GM19452 (cell line): ENCODE measurements at regions not wholly inside any gene's neighbourhood (a gene's known extent, or its start where the extent isn't known, plus 50 kb on each side); places are given as distances from the start of the nearest gene placed in this dataset.

Experiments used
- ATAC-seq: cut with Tn5 transposase; IDR thresholded peaks from one replicate; pipeline ENCODE4 v1.9.1; 2021; ENCODE audit not compliant: unreplicated experiment

DNA sequence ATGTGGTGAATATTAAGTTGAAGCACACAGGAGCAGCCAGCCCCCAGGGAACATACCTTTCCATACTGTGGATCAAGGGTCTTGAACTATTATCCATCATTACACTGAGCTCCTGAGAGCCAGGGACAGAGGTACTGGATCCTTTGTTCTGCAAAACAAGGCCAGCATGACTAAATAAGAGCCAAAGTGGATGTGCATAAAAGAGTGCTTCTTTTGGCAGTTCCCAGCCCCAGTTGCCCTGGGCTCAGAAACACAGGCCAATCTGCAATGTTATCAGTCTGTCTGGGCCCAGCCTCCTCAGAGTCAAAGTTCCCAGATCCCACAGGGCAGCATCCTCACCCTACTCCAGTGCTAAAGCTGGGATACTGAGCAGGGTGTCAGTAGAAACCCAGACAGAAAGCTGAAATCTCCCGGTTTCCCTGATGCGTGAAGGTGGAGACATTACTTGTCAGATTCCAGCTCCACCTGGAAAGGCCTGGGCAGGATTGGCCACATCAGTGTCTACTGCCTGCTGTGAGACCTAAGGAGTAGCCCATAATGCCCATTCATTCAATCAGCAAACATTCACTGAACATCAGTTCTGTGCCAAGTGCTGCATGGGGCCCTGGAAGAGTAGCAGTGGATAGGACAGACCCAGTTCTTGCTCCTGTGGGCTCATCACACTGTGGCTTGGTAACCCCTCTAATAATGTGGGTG, 342.7 kb downstream of the CXCL12 start:
- no peak for ATAC-seq

DNA sequence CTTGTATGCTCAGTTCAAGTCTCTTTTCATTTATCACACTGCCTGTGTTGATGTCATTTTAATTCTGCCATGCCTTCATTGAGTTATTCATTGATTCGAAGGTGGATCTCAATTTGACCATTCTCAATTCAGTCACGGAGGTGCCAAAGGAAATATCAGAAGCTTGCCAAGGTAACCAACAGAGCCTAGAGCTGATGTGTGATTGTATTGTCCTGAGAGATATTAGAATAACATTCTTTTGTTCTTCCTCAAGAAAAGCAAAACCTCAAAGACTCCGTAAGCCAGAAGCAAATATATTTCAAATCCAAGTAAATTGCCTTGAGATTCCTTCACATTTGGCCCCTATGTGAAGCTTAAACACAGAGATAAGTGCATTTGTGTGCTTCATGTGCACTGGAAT, 345.3 kb downstream of the CXCL12 start:
- ATAC-seq: no peak

DNA sequence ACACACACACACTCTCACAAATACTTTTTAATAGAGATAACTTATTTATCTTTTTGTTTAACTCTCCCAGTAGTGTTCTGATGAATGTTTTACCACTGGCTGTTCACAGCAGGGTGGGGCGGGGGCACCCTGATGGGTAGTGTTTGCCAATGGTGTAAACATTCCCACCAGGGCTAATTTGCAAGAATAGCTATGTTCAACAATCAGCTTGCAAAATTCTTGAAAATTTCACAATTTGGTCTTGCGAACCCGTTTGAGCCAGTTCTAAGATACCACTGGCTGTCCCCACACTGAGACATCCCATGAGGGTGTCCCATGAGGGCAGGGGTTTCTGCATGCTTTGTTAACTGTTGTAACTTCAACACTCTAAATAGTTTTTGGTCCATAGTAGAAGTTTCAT, 348.5 kb downstream of the CXCL12 start:
- ATAC-seq: no peak

DNA sequence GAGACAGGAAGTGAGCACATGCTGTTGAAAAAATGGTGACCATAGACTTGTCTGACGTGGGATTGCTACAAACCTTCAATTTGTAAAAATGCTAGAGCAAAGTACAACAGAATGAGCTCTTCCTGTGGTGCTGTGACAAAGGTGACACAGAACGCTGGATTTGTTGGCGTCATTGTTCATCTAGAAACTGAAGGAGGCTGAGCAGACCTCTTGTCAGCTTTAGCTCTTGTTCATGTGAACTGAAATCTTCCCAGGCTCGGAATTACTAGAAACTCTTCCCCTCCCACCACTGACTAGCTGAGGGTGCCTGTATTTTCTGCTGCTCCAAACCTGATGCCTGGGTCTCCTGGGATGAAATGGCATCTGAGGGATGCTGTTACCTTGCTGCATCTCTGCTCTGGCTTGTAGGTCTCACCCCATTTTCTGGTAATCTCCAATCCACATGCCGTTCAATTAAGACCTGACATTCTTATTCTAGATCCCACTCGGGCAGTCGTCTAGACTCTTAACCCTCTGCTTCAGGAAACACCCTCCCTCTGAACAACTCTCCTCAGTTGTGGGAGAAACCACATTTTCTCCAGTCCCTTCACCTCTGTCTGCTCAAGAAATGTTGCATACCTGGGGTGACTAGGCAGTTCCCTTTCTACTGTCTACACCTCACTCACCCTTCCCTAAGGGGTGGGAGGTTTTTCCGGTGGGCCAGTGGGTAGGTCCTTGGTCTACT, 349.3 kb downstream of the CXCL12 start:
- no peak for ATAC-seq

DNA sequence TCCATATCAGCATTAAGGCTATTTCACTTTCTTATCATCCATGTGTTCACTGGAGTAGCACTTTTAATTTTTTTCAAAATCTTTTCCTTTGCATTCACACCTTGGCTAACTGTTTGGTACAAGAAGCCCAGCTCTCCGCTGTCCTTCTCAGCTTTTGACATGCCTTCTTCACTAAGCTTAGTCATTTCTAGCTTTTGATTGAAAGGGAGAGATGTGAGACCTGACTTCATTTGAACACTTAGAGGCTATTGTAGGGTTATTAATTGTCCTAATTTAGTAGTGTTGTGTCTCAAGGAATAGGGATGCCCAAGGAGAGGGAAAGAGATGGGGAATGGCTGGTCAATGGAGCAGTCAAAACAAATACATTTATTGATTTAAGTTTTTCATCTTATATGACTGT, 350.0 kb downstream of the CXCL12 start:
- no peak for ATAC-seq

DNA sequence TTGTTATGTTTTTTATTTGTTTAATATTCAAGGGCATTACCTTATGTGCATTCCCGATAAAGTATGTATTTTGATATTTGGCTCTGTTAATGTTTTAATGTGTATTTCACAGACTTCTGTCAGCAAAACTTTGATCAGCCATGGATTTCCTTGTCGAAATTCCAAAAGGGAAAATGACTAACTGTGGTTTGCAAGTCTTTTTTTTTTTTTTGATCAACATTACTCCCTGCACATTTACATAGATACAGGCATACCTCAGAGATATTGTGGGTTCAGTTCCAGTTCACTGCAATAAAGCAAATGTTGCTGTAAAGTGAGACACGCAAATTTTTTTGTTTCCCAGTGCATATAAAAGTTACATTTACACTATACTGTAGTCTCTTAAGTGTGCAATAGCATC, 351.9 kb downstream of the CXCL12 start:
- ATAC-seq: no peak

DNA sequence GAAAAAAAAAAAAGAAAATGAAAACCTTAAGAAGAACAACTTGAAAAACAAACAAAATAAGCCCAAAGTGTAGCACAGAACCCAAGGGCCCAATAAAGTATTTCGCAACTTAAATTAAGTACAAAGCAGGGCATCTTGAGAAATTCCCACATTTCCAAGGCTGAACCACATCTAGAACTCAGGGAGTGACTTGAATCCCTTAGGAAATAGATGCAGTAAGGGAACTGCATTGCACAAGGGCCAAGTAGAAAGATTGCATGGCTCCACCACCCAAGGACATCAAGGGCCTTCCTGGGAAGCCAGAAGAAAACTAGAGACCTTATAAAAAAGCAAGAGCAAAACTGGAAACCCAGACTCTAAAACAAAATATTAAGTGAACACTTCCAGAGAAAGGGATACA, 352.7 kb downstream of the CXCL12 start:
- ATAC-seq: no peak

DNA sequence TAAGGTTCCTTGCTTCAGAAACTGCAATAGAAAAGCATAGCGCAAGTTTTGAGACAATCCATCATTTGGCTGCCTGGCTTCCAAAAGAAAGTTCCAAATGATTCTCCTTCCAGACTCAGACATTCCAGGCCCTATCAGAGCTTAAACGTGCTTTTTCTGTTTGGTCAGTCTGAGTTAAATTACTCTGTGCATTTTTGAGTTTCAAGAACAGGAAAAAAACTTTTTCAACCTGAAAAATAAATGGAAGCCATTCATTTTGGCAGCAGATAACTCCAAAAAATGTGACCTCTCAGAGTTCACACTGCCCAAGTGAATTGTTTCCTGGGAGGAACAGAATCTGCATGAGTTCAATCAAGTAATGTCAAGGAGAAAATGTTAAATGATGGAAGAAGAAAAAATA, 354.2 kb downstream of the CXCL12 start:
- no peak for ATAC-seq

DNA sequence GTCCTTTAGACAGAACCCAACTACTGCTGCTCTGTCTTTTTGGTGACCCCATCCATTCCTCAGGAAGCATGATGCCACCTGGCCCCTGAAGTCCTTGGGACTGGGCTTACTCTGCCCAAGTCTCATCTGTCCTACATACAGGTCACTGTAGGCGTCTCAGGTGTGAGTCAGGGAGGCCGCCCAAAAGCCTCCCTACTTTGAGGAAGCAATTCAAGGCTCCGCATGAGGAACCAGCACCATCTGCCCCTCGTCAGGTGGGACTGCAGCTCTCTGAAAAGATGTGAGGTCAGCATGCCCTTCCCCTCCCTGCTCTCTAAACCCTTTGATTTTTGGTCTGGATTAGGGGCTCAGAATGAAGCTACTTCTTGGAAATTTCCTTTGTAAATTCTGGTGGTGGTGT, 354.8 kb downstream of the CXCL12 start:
- peak; percentile 79 for ATAC-seq

DNA sequence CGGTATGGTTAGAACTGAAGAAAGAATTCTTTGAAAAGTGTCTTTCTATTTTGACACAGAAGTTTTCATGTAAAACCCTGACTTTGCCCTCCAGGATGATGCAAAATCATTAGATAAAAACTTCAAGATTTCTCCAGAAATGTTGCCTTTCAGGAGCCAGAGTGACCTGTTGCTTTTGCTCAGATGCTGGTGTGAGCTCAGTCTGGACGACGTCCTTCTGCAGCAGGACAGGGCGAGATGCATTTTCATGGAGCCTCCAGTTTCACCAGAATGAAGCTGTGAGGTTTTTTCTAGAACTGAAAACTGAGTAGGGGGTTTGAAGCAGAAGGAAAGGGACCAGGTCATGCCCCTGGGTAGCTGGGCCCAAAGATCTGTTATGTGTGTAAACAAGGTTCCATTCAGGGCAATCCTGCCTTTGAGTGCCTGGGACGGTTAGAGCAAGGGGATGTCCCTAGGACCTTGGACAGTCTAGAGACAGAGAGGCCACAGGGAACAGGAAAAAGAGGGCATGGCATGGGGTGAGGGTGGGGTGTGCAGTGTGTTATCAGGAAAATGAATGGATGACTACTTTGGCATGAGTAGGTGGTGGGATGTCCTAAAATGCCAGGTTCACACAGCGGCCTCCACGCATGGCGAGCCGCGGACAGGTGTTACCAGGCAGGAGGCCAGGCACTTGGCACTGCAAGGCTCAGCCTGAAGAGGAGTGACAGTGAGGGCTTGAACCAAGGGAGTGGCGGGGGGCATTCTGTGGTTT, 356.3 kb downstream of the CXCL12 start:
- ATAC-seq: no peak

DNA sequence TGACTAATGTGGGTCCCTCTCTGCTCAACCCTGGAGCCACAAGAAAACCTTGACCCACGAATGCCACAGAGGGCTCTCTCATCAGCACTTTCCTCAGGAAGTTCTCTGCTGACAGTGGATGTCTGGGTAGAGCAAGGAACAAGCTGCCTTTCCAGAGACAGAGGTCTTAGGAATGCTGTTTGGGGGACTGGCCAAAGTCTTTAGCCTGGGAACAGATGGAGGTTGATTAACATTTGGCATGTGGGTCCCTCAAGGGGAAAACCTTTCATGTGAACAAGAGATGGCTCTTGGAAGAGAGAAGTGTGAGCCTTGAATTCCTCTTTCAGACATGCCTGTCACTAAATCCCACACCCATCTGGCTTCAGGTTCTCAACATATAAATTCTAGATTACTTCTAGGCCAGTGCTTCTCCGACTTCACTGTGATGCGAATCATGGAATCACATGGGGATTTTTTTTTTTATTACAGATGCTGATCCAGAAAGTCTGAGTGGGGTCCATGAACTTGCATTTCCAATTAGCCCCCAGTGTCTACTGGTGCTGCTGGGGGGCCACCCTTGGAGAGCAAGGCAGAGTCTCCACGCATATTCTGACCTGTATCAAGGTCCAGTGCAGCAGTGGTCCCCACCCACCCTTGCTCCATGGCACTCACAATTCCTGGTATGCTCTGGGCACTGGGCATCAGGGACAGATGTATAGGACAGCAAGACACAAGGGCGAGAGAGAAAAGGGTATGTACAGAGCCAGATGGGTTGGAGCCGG, 360.4 kb downstream of the CXCL12 start:
- no peak for ATAC-seq

DNA sequence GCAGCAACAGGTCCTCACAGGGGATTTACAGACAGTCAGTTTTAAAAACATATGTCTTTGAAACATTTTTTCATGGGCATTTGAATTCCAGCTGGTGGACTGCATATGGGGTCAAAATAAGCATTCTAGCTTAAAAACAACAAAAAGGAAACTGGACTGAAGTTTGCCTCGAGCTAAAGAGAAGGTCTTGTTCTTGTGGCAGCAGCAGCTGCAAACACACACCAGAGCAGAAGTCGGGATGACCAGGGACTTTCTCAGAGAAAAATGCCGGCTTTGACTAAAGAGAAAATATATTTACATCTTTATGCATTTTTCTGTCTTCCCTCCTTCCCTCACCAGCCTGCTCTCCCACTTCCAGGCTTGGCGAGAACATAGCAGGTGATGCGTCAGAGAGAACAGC, 361.4 kb downstream of the CXCL12 start:
- no peak for ATAC-seq

DNA sequence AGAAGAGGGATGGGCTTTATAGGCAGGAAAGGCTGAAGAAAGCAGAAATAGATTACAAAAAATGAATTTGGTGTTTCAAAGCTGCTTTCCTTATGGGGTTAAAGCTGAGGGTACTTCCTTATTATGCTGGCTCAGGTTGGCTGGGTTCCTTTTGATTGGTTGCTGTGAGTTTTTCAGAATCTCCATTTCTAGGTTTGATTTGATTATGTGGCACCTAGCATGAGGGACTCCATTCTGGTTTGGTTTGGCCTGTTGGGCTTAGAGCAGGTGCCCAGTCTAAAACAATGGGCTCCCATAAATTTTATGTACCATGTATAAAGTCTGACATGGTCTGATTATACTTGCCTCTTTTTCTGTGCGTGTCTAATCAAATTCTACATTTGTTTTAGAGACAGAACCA, 362.7 kb downstream of the CXCL12 start:
- ATAC-seq: no peak

DNA sequence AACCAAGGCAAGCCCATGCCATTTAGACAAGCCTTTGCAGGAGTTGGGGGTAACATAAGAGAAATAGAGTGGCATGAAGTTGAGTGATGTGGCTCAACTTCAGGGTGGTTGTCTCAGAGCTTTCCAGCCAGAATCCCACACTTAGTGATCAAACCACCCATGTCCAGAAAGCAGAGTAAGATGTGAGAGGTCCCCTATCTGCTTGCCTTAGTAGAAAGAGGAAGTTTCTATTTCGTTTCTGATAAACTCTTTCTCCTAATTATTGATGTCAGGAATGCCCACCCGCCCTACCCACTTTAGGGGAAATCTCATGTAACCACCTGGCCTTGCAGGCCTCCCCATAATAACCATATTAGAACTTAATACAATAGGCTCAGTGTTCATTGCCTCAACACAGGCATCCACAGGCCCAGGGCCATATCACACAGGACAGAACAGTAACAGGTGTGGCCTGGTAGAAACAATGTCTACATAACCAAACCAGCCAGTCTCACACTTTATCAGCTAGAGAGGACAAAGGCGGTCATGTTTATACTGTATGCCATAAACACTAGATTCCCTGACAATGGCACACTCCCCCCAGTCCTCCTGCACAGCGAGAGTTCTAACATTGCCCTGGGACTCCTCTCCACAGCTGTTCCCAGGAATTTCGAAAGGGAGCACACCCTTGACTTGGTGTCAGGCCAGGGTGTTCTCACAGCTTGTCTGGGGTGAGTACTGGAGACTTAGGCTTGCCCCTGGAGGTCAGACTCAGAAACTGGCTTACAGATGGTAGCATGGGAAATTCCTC, 364.4 kb downstream of the CXCL12 start:
- ATAC-seq: no peak

DNA sequence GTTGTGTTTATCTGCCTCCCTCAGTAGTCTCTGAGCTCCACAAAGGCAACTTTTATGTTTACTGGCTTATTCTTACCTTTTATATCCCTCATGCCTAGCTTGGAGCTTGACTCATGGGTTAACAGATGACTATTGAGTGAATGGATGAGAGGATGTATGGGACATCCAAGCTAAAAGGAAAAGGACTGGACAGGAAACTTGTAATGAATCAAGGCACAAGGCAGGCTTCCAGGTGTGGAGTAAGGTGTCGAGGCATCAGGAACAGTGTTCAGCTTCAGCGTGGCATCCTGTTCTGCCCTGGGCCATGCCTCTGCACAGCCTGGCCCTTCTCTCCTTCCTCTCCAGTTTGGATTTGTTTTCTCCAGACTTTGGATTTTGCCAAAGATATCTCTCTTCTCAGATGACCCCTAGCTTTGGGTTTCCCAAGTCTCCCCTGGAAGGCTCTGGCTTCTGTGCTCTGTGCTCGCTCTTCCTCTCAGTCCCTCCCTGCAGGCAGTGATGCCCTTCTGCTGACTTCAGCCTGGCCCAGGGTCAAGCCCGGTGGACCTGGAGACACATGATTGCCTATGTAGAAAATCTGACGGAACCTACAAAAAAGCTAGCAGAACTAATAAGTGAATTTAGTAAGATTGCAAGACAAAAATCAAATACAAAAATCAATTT, 367.3 kb downstream of the CXCL12 start:
- ATAC-seq: no peak

DNA sequence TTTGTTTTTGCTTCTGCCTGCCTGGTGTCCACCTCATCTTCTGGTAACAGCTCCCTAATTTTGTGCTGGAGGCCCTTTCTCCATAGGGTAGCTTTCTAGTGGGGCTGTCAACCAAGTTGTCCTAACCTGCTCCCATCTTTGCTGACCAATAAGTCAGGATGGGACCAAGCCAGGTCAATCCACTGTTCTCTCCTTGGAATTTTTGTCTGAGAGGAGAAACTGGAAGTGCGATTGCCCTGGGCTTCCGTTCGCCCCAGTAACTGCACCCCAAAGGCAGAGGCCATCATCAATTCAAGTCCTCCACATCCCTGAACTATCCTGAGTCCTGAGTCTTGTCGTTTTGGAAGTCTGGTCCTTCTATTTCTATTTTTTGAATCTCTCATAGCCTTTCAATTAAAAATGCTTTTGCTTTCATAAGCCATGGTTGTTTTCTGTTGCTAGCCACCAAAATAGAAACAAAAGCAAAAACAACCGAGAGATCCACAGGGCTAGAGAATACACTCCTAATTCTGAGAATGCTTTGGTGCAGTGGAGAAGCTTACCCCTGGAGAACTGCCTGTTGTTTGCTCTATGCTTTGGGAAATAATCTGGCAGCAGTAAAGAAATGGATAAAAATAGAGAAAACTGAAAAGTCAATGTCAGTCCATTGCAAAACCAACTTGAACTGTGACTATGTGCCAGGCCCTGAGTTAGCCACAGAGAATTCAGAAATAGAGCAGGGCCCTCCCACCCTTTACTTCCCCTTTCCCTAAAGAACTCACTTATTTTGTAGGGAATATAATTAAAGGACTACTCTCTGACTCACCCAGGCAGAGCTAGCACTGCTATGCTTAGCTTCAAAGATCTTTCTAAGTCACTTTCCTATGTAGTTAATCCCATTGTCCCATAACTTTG, 368.1 kb downstream of the CXCL12 start:
- no peak for ATAC-seq

DNA sequence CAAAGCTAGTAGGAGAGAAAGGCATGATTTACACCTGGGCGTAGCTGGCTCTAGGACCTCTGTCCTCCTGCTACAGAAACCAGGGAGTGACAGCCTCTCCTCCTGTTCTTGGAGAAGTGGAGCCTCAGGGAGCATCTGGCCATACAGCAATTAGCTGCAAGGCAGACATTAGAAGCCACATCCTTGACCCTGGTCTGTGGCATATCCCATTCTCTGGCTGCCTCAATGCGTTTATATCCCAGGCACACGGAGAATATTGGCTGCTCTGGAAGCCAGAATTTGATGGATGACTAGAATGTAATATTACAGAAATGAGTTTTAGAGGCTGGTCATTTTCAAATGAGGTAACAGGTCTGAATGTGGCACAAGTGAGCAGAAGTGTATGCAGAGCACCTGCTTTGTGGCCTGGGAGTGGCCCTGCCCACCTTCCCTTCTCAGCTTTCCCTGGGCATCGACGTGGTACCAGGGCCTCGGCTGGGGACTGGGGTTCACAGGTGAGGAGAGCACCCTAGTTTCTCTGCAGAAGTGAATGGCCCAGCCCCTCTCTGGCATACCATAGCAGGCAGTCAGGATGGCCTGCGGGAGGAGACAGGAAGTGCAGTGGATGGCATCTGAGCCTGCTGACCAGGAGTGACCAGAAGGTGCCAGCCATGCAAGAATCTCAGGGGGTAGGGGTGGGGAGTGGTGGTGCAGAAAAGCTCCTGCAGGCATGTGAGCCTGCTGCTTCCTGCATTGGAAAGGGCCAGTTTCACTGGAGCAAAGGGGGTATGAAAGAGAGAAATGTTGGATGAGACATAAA, 367.2 kb upstream of the ZNF32 start:
- ATAC-seq: no peak

DNA sequence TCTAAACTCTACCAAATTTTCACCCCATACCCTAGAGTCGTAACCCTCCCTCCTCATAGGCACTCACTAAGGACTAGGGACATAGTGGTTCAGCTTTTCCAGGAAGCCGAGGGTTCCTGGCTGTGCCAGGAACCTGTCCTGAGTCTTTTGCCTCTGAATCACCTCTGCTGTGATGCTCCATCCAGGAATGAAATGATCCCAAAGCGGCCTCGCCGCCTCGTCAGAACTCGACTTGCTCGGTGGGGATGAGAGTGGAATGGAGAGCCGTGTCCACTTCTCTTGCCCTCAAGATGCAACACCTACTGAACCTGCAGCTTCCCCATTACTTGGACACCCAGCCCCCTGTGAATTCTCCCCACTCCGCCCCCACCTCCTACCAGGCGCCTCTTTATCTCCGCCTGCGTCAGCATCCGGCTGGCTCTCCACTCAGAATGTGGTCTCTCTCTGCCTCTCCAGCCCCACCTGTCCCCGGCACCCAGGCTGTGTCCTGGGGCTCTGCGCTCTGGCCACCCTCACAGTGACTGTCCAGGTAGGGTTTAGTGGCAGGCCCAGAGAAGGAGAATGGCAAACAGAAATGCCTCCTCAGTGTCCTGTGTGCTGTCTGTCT, 366.1 kb upstream of the ZNF32 start:
- no peak for ATAC-seq
